GM12878 (cell line): ENCODE measurements at regions not wholly inside any gene's neighbourhood (a gene's known extent, or its start where the extent isn't known, plus 50 kb on each side); places are given as distances from the start of the nearest gene placed in this dataset.

ENCODE experiments used
- ATAC-seq: fragments of 200-7000 bp; cut with Tn5 transposase; 3 replicates; pipeline ENCODE4 v1.9.1; 2020; ENCODE audit warnings: mild to moderate bottlenecking, moderate library complexity
- BruUV-seq: library from RNA; stranded (reverse); fragments of 400-500 nt; replicated peaks from 2 replicates; lab custom pipeline; 2021; lab: Mats Ljungman, UMichigan
- CTCF ChIA-PET: fragments of 300-600 bp; sonication (Branson Sonifier 250); formaldehyde crosslinking; extraction: SDS; loops from one replicate; lab custom pipeline; 2021; ENCODE audit warnings: inconsistent platforms; lab: Yijun Ruan, JAX
- POLR2A ChIA-PET: fragments of 350-600 bp; formaldehyde crosslinking; extraction: SDS; loops from one replicate; lab custom pipeline; 2021; ENCODE audit warnings: inconsistent platforms; lab: Charles Lee
- RAD21 ChIA-PET: fragments of 300-600 bp; sonication (Branson Sonifier 250); formaldehyde crosslinking; loops from one replicate; lab custom pipeline; 2023; ENCODE audit warnings: antibody characterized with exemption; ENCODE audit not compliant: unreplicated experiment; lab: Charles Lee
- SMC1A ChIA-PET: fragments of 300-600 bp; sonication (Branson Sonifier 250); formaldehyde crosslinking; loops from one replicate; lab custom pipeline; 2023; ENCODE audit not compliant: unreplicated experiment, uncharacterized antibody; lab: Charles Lee
- DNase-seq: peaks from one replicate; pipeline ENCODE4 v3.0.0-alpha.2; 2011; ENCODE audit warnings: low read depth, low spot score
- FAIRE-seq: peaks from 3 replicates; lab custom pipeline; 2011; peaks lifted over from hg19 to GRCh38; lab: Jason Lieb, UNC
- H2AFZ ChIP-seq: 2 replicates; pipeline ENCODE4 v1.6.0; 2011; ENCODE audit warnings: low read depth, low read length, control low read depth; ENCODE audit not compliant: control insufficient read depth
- H3K27ac ChIP-seq: 2 replicates; pipeline ENCODE4 v1.5.1; 2011; ENCODE audit warnings: control low read depth; ENCODE audit not compliant: control insufficient read depth, insufficient read depth
- H3K27me3 ChIP-seq, 2 experiments: replicated peaks in 1 of 2; 2 replicates each; pipeline versions ENCODE4 v1.6.0 to v1.6.1; 2011; ENCODE audit warnings: low read length in 1 of 2; ENCODE audit not compliant: control insufficient read depth in 2 of 2, insufficient read depth in 2 of 2
- H3K36me3 ChIP-seq, 2 experiments: 2 replicates each; pipeline ENCODE4 v1.5.1; 2011; ENCODE audit warnings: low read length in 1 of 2; ENCODE audit not compliant: control insufficient read depth in 2 of 2, insufficient read depth in 2 of 2
- H3K4me1 ChIP-seq: 2 replicates; pipeline ENCODE4 v1.6.1; 2011; ENCODE audit warnings: mild to moderate bottlenecking, low read length, moderate library complexity, mixed read lengths; ENCODE audit not compliant: control insufficient read depth, insufficient read depth
- H3K4me2 ChIP-seq: 2 replicates; pipeline ENCODE4 v1.6.0; 2011; ENCODE audit warnings: control low read depth; ENCODE audit not compliant: control insufficient read depth, insufficient read depth
- H3K4me3 ChIP-seq: fragments of 200-600 bp; sonication (generic); 2 replicates; pipeline ENCODE4 v1.5.1; 2016
- H3K79me2 ChIP-seq: 2 replicates; pipeline ENCODE4 v1.6.0; 2011; ENCODE audit warnings: low read length; ENCODE audit not compliant: control insufficient read depth, insufficient read depth
- H3K9ac ChIP-seq: 2 replicates; pipeline ENCODE4 v1.8.0; 2011; ENCODE audit warnings: low read length, control low read depth, mixed read lengths; ENCODE audit not compliant: control insufficient read depth, insufficient read depth
- H3K9me3 ChIP-seq: replicated peaks from 3 replicates; pipeline ENCODE4 v1.5.1; 2011; ENCODE audit warnings: mild to moderate bottlenecking, low read length; ENCODE audit not compliant: control insufficient read depth, insufficient read depth
- H4K20me1 ChIP-seq: 2 replicates; pipeline ENCODE4 v1.6.0; 2011; ENCODE audit not compliant: control insufficient read depth, insufficient read depth
- BRCA1 ChIP-seq: IDR thresholded peaks from 2 replicates; pipeline ENCODE4 v1.6.1; 2011; ENCODE audit warnings: low read depth, low read length, improper control_type of control experiment
- JUNB ChIP-seq: IDR thresholded peaks from 2 replicates; pipeline ENCODE4 v1.6.1; 2016; ENCODE audit warnings: antibody characterized with exemption, mild to moderate bottlenecking
- ZNF687 ChIP-seq: fragments of 450-650 bp; IDR thresholded peaks from 2 replicates; pipeline ENCODE4 v1.6.1; 2017; ENCODE audit warnings: mild to moderate bottlenecking, moderate library complexity
- WGBS: methylation state at CpG from one replicate; pipeline ENCODE4 v1.1.6; 2016; ENCODE audit warnings: low lambda C conversion rate; ENCODE audit not compliant: insufficient replicate concordance, insufficient coverage; ENCODE audit errors: missing lambda C conversion rate; 5-methylcytosine and 5-hydroxymethylcytosine counted together
- in situ Hi-C: fragments of 300-500 bp; cut with MboI; formaldehyde crosslinking; loops from 9 replicates; pipeline ENCODE4 v1.14.3; 2018; ENCODE audit warnings: mixed read lengths
- intact Hi-C: fragments of 100-400 bp; cut with micrococcal nuclease; formaldehyde crosslinking; loops from one replicate; pipeline ENCODE4 v1.14.2; 2022; ENCODE audit not compliant: unreplicated experiment

GRCh38 chr6:169109411-169110220, 144.0 kb downstream of the THBS2 start:
- Histone ChIP-seq H3K9ac (no peak overlapping the region), H3K27me3 (no peaks in the 10 kb centered on the region)
- no TSS peak for BruUV-seq
- TF ChIP-seq ZNF687 (no peak), BRCA1 (no peak), JUNB (no peak)
- TF ChIP-seq, all 136 proteins: peak for 0
- intact Hi-C loops: no loop called here
- Histone ChIP-seq H3K27ac (no peak overlapping the region), H4K20me1 (no peaks in the 10 kb centered on the region), H3K79me2 (no peaks in the 10 kb centered on the region), H3K36me3 (no peaks in the 10 kb centered on the region), H3K4me1 (no peaks in the 10 kb centered on the region), H2AFZ (no peak overlapping the region), H3K9me3 (no peaks in the 10 kb centered on the region; the same call in 2 of the 3 replicates), H3K4me3 (no peak overlapping the region), H3K4me2 (no peak overlapping the region)
- ATAC-seq (no peak), DNase-seq (no peak), FAIRE-seq (no peak)
- WGBS: 39% methylated on average over 5 of the region's 5 CpGs
- ChIA-PET CTCF (no interaction called here), SMC1A (no interaction called here), POLR2A (no interaction called here), RAD21 (no interaction called here)
- in situ Hi-C loops: no loop called here
